ENCODE measurements at regions not wholly inside any gene's neighbourhood (a gene's known extent, or its start where the extent isn't known, plus 50 kb on each side); places are given as distances from the start of the nearest gene placed in this dataset.

GRCh38 chr4:180696460-180697092, 1546.6 kb upstream of the TENM3 start:
- H3K4me3 ChIP-seq (ENCODE audit: low read depth, low read length) = no peak overlapping the region
- no peak for TF ChIP-seq CTCF (IDR thresholded peaks at IDR 0.05; ENCODE audit: control insufficient read depth, extremely low read depth, insufficient read depth)
- no peak for DNase-seq (ENCODE audit: low read depth)

GRCh38 chr4:180698550-180699195, 1544.5 kb upstream of the TENM3 start:
- no peak for DNase-seq (ENCODE audit: low read depth)
- no peak overlapping the region for H3K4me3 ChIP-seq (ENCODE audit: low read depth, low read length)

GRCh38 chr4:180706766-180707165, 1536.4 kb upstream of the TENM3 start:
- no peak for TF ChIP-seq CTCF (IDR thresholded peaks at IDR 0.05; ENCODE audit: control insufficient read depth, extremely low read depth, insufficient read depth)
- DNase-seq (ENCODE audit: low read depth) = no peak
- H3K4me3 ChIP-seq (ENCODE audit: low read depth, low read length) = no peak overlapping the region

More at GRCh38 chr4:180698550-180699195, 1544.5 kb upstream of the TENM3 start:
- TF ChIP-seq CTCF (IDR thresholded peaks at IDR 0.05; ENCODE audit: control insufficient read depth, extremely low read depth, insufficient read depth) = no peak

GRCh38 chr4:180710628-180711337, 1532.4 kb upstream of the TENM3 start:
- DNase-seq (ENCODE audit: low read depth) = no peak
- no peak overlapping the region for H3K4me3 ChIP-seq (ENCODE audit: low read depth, low read length)
- TF ChIP-seq CTCF (IDR thresholded peaks at IDR 0.05; ENCODE audit: control insufficient read depth, extremely low read depth, insufficient read depth) = no peak

GRCh38 chr4:180717451-180718033, 1525.7 kb upstream of the TENM3 start:
- TF ChIP-seq CTCF (IDR thresholded peaks at IDR 0.05; ENCODE audit: control insufficient read depth, extremely low read depth, insufficient read depth) = no peak
- DNase-seq (ENCODE audit: low read depth) = no peak
- no peak overlapping the region for H3K4me3 ChIP-seq (ENCODE audit: low read depth, low read length)

- TF ChIP-seq CTCF (IDR thresholded peaks at IDR 0.05; ENCODE audit: control insufficient read depth, extremely low read depth, insufficient read depth) = no peak
- DNase-seq (ENCODE audit: low read depth) = no peak
- no peak overlapping the region for H3K4me3 ChIP-seq (ENCODE audit: low read depth, low read length)
These were observed 1521.8 kb upstream of the TENM3 start for GRCh38 chr4:180721356-180721755.

Data from LNCaP clone FGC (cell line).